ENCODE measurements at regions not wholly inside any gene's neighbourhood (a gene's known extent, or its start where the extent isn't known, plus 50 kb on each side); places are given as distances from the start of the nearest gene placed in this dataset.

GRCh38 chr2:176683618-176684111 is 414.4 kb downstream of the MTX2 start:
- H3K9me3 ChIP-seq (ENCODE audit: insufficient read depth, low read depth, low read length), result no peaks in the 10 kb centered on the region
- H3K4me3 ChIP-seq (ENCODE audit: low read length), result no peak overlapping the region
- no peaks in the 10 kb centered on the region for H3K27me3 ChIP-seq (ENCODE audit: insufficient read depth, low read length)
- no peaks in the 10 kb centered on the region for H3K36me3 ChIP-seq (ENCODE audit: insufficient read depth, low read length)
- H3K4me1 ChIP-seq (ENCODE audit: insufficient read depth, low read length), result peaks cover 14% of the 10 kb centered on the region
- no peak overlapping the region for H3K9ac ChIP-seq (ENCODE audit: low read depth, low read length)
- WGBS, result 47% methylated on average over 1 of the region's 1 CpG
- no peak overlapping the region for H3K27ac ChIP-seq (ENCODE audit: low read depth, low read length)

GRCh38 chr2:176685908-176686307 is 416.7 kb downstream of the MTX2 start:
- Histone ChIP-seq H3K36me3 (ENCODE audit: insufficient read depth, low read length) (no peaks in the 10 kb centered on the region), H3K9me3 (ENCODE audit: insufficient read depth, low read depth, low read length) (no peaks in the 10 kb centered on the region), H3K27ac (ENCODE audit: low read depth, low read length) (no peak overlapping the region), H3K27me3 (ENCODE audit: insufficient read depth, low read length) (no peaks in the 10 kb centered on the region), H3K9ac (ENCODE audit: low read depth, low read length) (no peak overlapping the region), H3K4me3 (ENCODE audit: low read length) (no peak overlapping the region), H3K4me1 (ENCODE audit: insufficient read depth, low read length) (peaks cover 6% of the 10 kb centered on the region)
- 63% methylated on average over 3 of the region's 3 CpGs for WGBS

- Histone ChIP-seq H3K27me3 (ENCODE audit: insufficient read depth, low read length) (no peaks in the 10 kb centered on the region), H3K9ac (ENCODE audit: low read depth, low read length) (no peak overlapping the region), H3K9me3 (ENCODE audit: insufficient read depth, low read depth, low read length) (no peaks in the 10 kb centered on the region), H3K4me3 (ENCODE audit: low read length) (no peak overlapping the region), H3K4me1 (ENCODE audit: insufficient read depth, low read length) (peaks cover 6% of the 10 kb centered on the region), H3K36me3 (ENCODE audit: insufficient read depth, low read length) (no peaks in the 10 kb centered on the region), H3K27ac (ENCODE audit: low read depth, low read length) (no peak overlapping the region)
- WGBS, result 95% methylated on average over 2 of the region's 3 CpGs
Measured at GRCh38 chr2:176686328-176686727, 417.1 kb downstream of the MTX2 start.

GRCh38 chr2:176687342-176687741 is 418.1 kb downstream of the MTX2 start:
- H3K27me3 ChIP-seq (ENCODE audit: insufficient read depth, low read length), result no peaks in the 10 kb centered on the region
- H3K9ac ChIP-seq (ENCODE audit: low read depth, low read length), result no peak overlapping the region
- H3K9me3 ChIP-seq (ENCODE audit: insufficient read depth, low read depth, low read length), result no peaks in the 10 kb centered on the region
- peaks cover 3% of the 10 kb centered on the region for H3K4me1 ChIP-seq (ENCODE audit: insufficient read depth, low read length)
- WGBS, result 93% methylated on average over 4 of the region's 4 CpGs
- H3K27ac ChIP-seq (ENCODE audit: low read depth, low read length), result no peak overlapping the region
- H3K36me3 ChIP-seq (ENCODE audit: insufficient read depth, low read length), result no peaks in the 10 kb centered on the region
- H3K4me3 ChIP-seq (ENCODE audit: low read length), result no peak overlapping the region

GRCh38 chr2:176687944-176688343 is 418.7 kb downstream of the MTX2 start:
- no peaks in the 10 kb centered on the region for H3K27me3 ChIP-seq (ENCODE audit: insufficient read depth, low read length)
- H3K36me3 ChIP-seq (ENCODE audit: insufficient read depth, low read length), result no peaks in the 10 kb centered on the region
- no peaks in the 10 kb centered on the region for H3K9me3 ChIP-seq (ENCODE audit: insufficient read depth, low read depth, low read length)
- no peak overlapping the region for H3K9ac ChIP-seq (ENCODE audit: low read depth, low read length)
- WGBS, result 92% methylated on average over 1 of the region's 1 CpG
- H3K4me1 ChIP-seq (ENCODE audit: insufficient read depth, low read length), result no peaks in the 10 kb centered on the region; the same call in 1 of the 2 replicates
- no peak overlapping the region for H3K4me3 ChIP-seq (ENCODE audit: low read length)
- no peak overlapping the region for H3K27ac ChIP-seq (ENCODE audit: low read depth, low read length)

GRCh38 chr2:176689711-176690110 is 420.5 kb downstream of the MTX2 start:
- H3K9ac ChIP-seq (ENCODE audit: low read depth, low read length), result no peak overlapping the region

GRCh38 chr2:176691471-176691870 is 422.2 kb downstream of the MTX2 start:
- Histone ChIP-seq H3K9ac (ENCODE audit: low read depth, low read length) (no peak overlapping the region), H3K36me3 (ENCODE audit: insufficient read depth, low read length) (no peaks in the 10 kb centered on the region), H3K4me3 (ENCODE audit: low read length) (no peak overlapping the region), H3K27me3 (ENCODE audit: insufficient read depth, low read length) (no peaks in the 10 kb centered on the region), H3K9me3 (ENCODE audit: insufficient read depth, low read depth, low read length) (no peaks in the 10 kb centered on the region), H3K27ac (ENCODE audit: low read depth, low read length) (no peak overlapping the region), H3K4me1 (ENCODE audit: insufficient read depth, low read length) (no peaks in the 10 kb centered on the region; the same call in 1 of the 2 replicates)
- WGBS, result no CpG with 5 or more reads among the region's 2 CpGs

More at GRCh38 chr2:176689711-176690110, 420.5 kb downstream of the MTX2 start:
- Histone ChIP-seq H3K9me3 (ENCODE audit: insufficient read depth, low read depth, low read length) (no peaks in the 10 kb centered on the region), H3K4me3 (ENCODE audit: low read length) (no peak overlapping the region), H3K36me3 (ENCODE audit: insufficient read depth, low read length) (no peaks in the 10 kb centered on the region), H3K27me3 (ENCODE audit: insufficient read depth, low read length) (no peaks in the 10 kb centered on the region), H3K4me1 (ENCODE audit: insufficient read depth, low read length) (no peaks in the 10 kb centered on the region; the same call in 1 of the 2 replicates), H3K27ac (ENCODE audit: low read depth, low read length) (no peak overlapping the region)
- 75% methylated on average over 1 of the region's 1 CpG for WGBS

- Histone ChIP-seq H3K9ac (ENCODE audit: low read depth, low read length) (no peak overlapping the region), H3K9me3 (ENCODE audit: insufficient read depth, low read depth, low read length) (no peaks in the 10 kb centered on the region), H3K27ac (ENCODE audit: low read depth, low read length) (no peak overlapping the region), H3K36me3 (ENCODE audit: insufficient read depth, low read length) (no peaks in the 10 kb centered on the region), H3K27me3 (ENCODE audit: insufficient read depth, low read length) (no peaks in the 10 kb centered on the region), H3K4me3 (ENCODE audit: low read length) (no peak overlapping the region), H3K4me1 (ENCODE audit: insufficient read depth, low read length) (no peaks in the 10 kb centered on the region; the same call in 1 of the 2 replicates)
- 100% methylated on average over 1 of the region's 1 CpG for WGBS
Measured at GRCh38 chr2:176692533-176692932, 423.3 kb downstream of the MTX2 start.

GRCh38 chr2:176699098-176699497 is 429.9 kb downstream of the MTX2 start:
- H3K4me3 ChIP-seq (ENCODE audit: low read length), result no peak overlapping the region
- no peaks in the 10 kb centered on the region for H3K27me3 ChIP-seq (ENCODE audit: insufficient read depth, low read length)
- H3K9ac ChIP-seq (ENCODE audit: low read depth, low read length), result no peak overlapping the region
- peaks cover 6% of the 10 kb centered on the region; the same call in 1 of the 2 replicates for H3K4me1 ChIP-seq (ENCODE audit: insufficient read depth, low read length)
- H3K9me3 ChIP-seq (ENCODE audit: insufficient read depth, low read depth, low read length), result no peaks in the 10 kb centered on the region
- no peaks in the 10 kb centered on the region for H3K36me3 ChIP-seq (ENCODE audit: insufficient read depth, low read length)
- H3K27ac ChIP-seq (ENCODE audit: low read depth, low read length), result no peak overlapping the region

GRCh38 chr2:176699644-176700043 is 430.4 kb downstream of the MTX2 start:
- no peak overlapping the region for H3K4me3 ChIP-seq (ENCODE audit: low read length)
- H3K27me3 ChIP-seq (ENCODE audit: insufficient read depth, low read length), result no peaks in the 10 kb centered on the region
- no peak overlapping the region for H3K9ac ChIP-seq (ENCODE audit: low read depth, low read length)
- H3K27ac ChIP-seq (ENCODE audit: low read depth, low read length), result no peak overlapping the region
- no peaks in the 10 kb centered on the region for H3K36me3 ChIP-seq (ENCODE audit: insufficient read depth, low read length)
- no peaks in the 10 kb centered on the region for H3K9me3 ChIP-seq (ENCODE audit: insufficient read depth, low read depth, low read length)
- peaks cover 6% of the 10 kb centered on the region; the same call in 1 of the 2 replicates for H3K4me1 ChIP-seq (ENCODE audit: insufficient read depth, low read length)

- Histone ChIP-seq H3K36me3 (ENCODE audit: insufficient read depth, low read length) (no peaks in the 10 kb centered on the region), H3K27ac (ENCODE audit: low read depth, low read length) (no peak overlapping the region), H3K4me3 (ENCODE audit: low read length) (no peak overlapping the region), H3K27me3 (ENCODE audit: insufficient read depth, low read length) (no peaks in the 10 kb centered on the region), H3K4me1 (ENCODE audit: insufficient read depth, low read length) (peaks cover 6% of the 10 kb centered on the region; the same call in 1 of the 2 replicates), H3K9me3 (ENCODE audit: insufficient read depth, low read depth, low read length) (no peaks in the 10 kb centered on the region), H3K9ac (ENCODE audit: low read depth, low read length) (no peak overlapping the region)
- WGBS, result 89% methylated on average over 1 of the region's 1 CpG
Measured at GRCh38 chr2:176702131-176702530, 432.9 kb downstream of the MTX2 start.

- peaks cover 6% of the 10 kb centered on the region; the same call in 1 of the 2 replicates for H3K4me1 ChIP-seq (ENCODE audit: insufficient read depth, low read length)
- no peak overlapping the region for H3K4me3 ChIP-seq (ENCODE audit: low read length)
- WGBS, result 87% methylated on average over 3 of the region's 3 CpGs
- H3K27ac ChIP-seq (ENCODE audit: low read depth, low read length), result no peak overlapping the region
- no peaks in the 10 kb centered on the region for H3K9me3 ChIP-seq (ENCODE audit: insufficient read depth, low read depth, low read length)
- no peaks in the 10 kb centered on the region for H3K27me3 ChIP-seq (ENCODE audit: insufficient read depth, low read length)
- no peak overlapping the region for H3K9ac ChIP-seq (ENCODE audit: low read depth, low read length)
- H3K36me3 ChIP-seq (ENCODE audit: insufficient read depth, low read length), result no peaks in the 10 kb centered on the region
Measured at GRCh38 chr2:176704282-176704858, 435.1 kb downstream of the MTX2 start.

Data from HUES64 (cell line).